Retinal pigment epithelial cell (primary cell): ENCODE measurements at regions not wholly inside any gene's neighbourhood (a gene's known extent, or its start where the extent isn't known, plus 50 kb on each side); places are given as distances from the start of the nearest gene placed in this dataset.

Experiments used
- DNase-seq: peaks from one replicate; pipeline ENCODE4 v3.0.0-alpha.2; 2010; ENCODE audit warnings: low read depth
- H3K4me3 ChIP-seq: 2 replicates; pipeline ENCODE4 v1.5.1; 2011; ENCODE audit warnings: mild to moderate bottlenecking, low read length, control low read depth, moderate library complexity
- CTCF ChIP-seq: conservative IDR thresholded peaks from 2 replicates; pipeline ENCODE4 v1.5.1; 2011; ENCODE audit warnings: low read depth, low read length, control low read depth, inconsistent platforms

GRCh38 chr16:66278111-66278531 is 88.4 kb upstream of the CDH5 start:
- TF ChIP-seq CTCF = no peak
- no peak for DNase-seq
- no peak overlapping the region for H3K4me3 ChIP-seq

- DNase-seq = no peak
- H3K4me3 ChIP-seq = no peak overlapping the region
These were observed 89.0 kb upstream of the CDH5 start for GRCh38 chr16:66277311-66278070.

GRCh38 chr16:66275775-66276428 is 90.6 kb upstream of the CDH5 start:
- peak; percentile 80 for TF ChIP-seq CTCF
- H3K4me3 ChIP-seq = no peak overlapping the region
- no peak for DNase-seq

More at GRCh38 chr16:66277311-66278070, 89.0 kb upstream of the CDH5 start:
- no peak for TF ChIP-seq CTCF

- no peak for DNase-seq
- TF ChIP-seq CTCF = peak; percentile 44
- H3K4me3 ChIP-seq = no peak overlapping the region
These were observed 92.0 kb upstream of the CDH5 start for GRCh38 chr16:66274335-66275110.

GRCh38 chr16:66273644-66274334 is 92.7 kb upstream of the CDH5 start:
- DNase-seq = no peak
- peak; percentile 44 for TF ChIP-seq CTCF
- no peak overlapping the region for H3K4me3 ChIP-seq

GRCh38 chr16:66273053-66273452 is 93.4 kb upstream of the CDH5 start:
- no peak for DNase-seq
- TF ChIP-seq CTCF = no peak
- no peak overlapping the region for H3K4me3 ChIP-seq
